Esophagus muscularis mucosa (tissue), 3 donors: ENCODE measurements at regions not wholly inside any gene's neighbourhood (a gene's known extent, or its start where the extent isn't known, plus 50 kb on each side); places are given as distances from the start of the nearest gene placed in this dataset.

Experiments used
- POLR2A ChIP-seq: fragments of 450-650 bp; IDR thresholded peaks from one replicate; pipeline ENCODE4 v1.6.1; 2017; ENCODE audit warnings: antibody characterized with exemption, moderate library complexity, mild to moderate bottlenecking, low read depth
- TF ChIP-seq, protein P1 (sequence below), 3 experiments: fragments of 200-600 bp in 2 of 3; fragments of 450-650 bp in 1 of 3; sonication (generic) in 2 of 3; IDR thresholded peaks; one replicate each; pipeline ENCODE4 v1.5.1; 2017 to 2019; ENCODE audit warnings: antibody characterized with exemption in 3 of 3, mild to moderate bottlenecking in 2 of 3, moderate library complexity in 1 of 3

DNA sequence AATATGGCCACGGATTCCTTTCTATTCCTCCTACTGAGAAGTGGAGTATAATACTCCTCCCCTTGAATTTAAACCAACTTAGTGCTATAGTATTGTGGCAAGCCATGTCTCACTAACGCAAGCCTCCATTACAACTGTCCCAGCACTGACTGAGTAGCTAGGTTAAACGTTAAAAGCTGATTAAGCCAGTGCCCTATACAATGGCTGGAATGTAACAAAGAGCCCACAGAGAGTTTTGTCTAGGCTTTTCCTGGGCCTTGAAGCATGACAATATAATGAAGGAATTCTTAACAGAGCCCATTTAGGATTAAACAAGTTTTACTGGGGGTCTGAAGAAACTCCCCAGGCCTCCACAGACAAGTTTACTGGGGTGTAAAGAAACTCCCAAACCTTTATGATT lies 254.5 kb upstream of the DACH1 start:
- TF ChIP-seq, protein P1, sequence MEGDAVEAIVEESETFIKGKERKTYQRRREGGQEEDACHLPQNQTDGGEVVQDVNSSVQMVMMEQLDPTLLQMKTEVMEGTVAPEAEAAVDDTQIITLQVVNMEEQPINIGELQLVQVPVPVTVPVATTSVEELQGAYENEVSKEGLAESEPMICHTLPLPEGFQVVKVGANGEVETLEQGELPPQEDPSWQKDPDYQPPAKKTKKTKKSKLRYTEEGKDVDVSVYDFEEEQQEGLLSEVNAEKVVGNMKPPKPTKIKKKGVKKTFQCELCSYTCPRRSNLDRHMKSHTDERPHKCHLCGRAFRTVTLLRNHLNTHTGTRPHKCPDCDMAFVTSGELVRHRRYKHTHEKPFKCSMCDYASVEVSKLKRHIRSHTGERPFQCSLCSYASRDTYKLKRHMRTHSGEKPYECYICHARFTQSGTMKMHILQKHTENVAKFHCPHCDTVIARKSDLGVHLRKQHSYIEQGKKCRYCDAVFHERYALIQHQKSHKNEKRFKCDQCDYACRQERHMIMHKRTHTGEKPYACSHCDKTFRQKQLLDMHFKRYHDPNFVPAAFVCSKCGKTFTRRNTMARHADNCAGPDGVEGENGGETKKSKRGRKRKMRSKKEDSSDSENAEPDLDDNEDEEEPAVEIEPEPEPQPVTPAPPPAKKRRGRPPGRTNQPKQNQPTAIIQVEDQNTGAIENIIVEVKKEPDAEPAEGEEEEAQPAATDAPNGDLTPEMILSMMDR (IDR thresholded peaks at IDR 0.05) = no peak
- no peak for TF ChIP-seq POLR2A
